HG02588 (cell line): ENCODE measurements at regions not wholly inside any gene's neighbourhood (a gene's known extent, or its start where the extent isn't known, plus 50 kb on each side); places are given as distances from the start of the nearest gene placed in this dataset.
"Not testable (repeated sequence)": the region's sequence is repeated elsewhere in the genome, so short reads cannot be mapped to it uniquely, and the experiment has no call there.

Experiments
- ATAC-seq: cut with Tn5 transposase; IDR thresholded peaks from one replicate; pipeline ENCODE4 v1.9.1; 2021; ENCODE audit warnings: mild to moderate bottlenecking, moderate library complexity; ENCODE audit not compliant: unreplicated experiment

- no peak for ATAC-seq
Measured at GRCh38 chr14:71165121-71166031, 258.1 kb downstream of the PCNX1 start.

DNA sequence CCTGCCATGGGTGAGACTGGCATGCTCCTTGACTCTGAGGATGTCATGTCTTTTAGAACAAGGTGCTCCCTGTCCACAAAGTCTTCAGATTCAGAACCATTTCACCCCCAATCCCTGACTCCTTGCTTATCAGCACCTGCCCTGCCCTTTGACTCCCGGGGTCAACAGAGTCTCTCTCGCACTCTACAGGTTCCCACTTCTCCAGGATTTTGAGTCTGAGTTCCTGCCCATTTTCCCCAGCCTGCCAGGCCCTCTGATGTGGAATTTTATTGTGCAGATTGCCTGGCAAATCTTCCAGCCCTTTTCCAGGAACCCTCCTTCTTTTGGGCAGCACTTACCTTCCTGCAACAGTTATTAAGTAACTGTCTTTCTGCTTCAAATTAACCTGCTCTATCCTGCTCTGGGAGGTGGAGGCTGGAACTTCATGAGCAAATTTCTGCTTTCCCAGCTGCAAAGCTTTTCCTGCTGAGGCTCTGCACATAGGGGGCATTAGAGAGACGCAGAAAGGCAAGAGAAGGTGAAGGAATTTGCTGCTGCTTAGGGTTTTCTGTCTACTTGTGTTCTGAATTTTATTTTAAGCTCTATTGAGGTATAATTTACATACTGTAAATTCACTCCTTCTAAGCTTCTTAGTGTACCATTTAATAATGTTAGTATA, 259.1 kb downstream of the PCNX1 start:
- no peak for ATAC-seq

DNA sequence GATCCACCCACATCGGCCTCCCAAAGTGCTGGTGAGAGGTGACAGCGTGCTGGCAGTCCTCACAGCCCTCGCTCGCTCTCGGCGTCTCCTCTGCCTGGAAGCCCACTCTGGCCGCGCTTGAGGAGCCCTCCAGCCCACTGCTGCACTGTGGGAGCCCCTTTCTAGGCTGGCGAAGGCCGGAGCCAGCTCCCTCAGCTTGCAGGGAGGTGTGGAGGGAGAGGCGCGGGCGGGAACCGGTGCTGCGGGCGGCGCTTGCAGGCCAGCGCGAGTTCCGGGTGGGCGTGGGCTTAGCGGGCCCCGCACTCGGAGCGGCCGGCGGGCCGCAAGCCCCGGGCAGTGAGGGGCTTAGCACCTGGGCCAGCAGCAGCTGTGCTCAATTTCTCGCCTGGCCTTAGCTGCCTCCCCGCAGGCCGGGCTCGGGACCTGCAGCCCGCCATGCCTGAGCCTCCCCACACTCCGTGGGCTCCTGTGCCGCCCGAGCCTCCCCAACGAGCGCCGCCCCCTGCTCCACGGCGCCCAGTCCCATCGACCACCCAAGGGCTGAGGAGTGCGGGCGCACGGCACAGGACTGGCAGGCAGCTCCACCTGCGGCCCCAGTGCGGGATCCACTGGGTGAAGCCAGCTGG, 260.2 kb downstream of the PCNX1 start:
- ATAC-seq = not testable (repeated sequence)

DNA sequence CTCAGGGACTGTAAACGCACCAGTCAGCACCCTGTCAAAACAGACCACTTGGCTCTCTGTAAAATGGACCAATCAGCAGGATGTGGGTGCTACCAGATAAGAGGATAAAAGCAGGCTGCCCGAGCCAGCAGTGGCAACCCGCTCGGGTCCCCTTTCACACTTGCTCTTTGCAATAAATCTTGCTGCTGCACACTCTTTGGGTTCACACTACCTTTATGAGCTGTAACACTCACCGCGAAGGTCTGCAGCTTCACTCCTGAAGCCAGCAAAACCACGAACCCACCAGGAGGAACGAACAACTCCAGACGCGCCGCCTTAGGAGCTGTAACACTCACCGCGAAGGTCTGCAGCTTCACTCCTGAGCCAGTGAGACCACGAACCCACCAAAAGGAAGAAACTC, 260.9 kb downstream of the PCNX1 start:
- not testable (repeated sequence) for ATAC-seq

- no peak for ATAC-seq
Measured at GRCh38 chr14:71168564-71169427, 261.5 kb downstream of the PCNX1 start.

GRCh38 chr14:71169861-71170260, 262.6 kb downstream of the PCNX1 start:
- no peak for ATAC-seq

DNA sequence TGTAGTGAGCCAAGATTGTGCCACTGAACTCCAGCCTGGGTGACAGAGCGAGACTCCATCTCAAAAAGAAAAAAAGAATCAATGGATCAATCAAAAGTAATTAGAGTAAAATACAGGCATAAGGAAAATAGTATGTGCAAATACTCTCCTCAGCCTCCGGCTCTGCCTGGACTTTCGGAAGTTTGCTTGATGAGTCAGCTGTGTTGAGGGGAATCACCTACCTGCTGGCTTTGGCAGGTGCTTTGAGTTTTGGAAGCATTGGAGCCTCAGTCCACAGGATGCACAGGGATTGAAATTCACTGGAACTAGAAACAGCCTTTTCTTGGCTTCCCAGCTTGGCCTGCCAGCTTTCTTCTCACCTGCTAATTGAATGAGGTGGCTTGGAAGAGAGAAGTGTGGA, 268.2 kb downstream of the PCNX1 start:
- ATAC-seq = no peak

GRCh38 chr14:71179066-71179465, 271.8 kb downstream of the PCNX1 start:
- no peak for ATAC-seq

GRCh38 chr14:71180397-71180796, 273.1 kb downstream of the PCNX1 start:
- ATAC-seq = no peak

GRCh38 chr14:71181215-71182003, 274.1 kb downstream of the PCNX1 start:
- no peak for ATAC-seq

- no peak for ATAC-seq
Measured at GRCh38 chr14:71183876-71184689, 276.8 kb downstream of the PCNX1 start.

DNA sequence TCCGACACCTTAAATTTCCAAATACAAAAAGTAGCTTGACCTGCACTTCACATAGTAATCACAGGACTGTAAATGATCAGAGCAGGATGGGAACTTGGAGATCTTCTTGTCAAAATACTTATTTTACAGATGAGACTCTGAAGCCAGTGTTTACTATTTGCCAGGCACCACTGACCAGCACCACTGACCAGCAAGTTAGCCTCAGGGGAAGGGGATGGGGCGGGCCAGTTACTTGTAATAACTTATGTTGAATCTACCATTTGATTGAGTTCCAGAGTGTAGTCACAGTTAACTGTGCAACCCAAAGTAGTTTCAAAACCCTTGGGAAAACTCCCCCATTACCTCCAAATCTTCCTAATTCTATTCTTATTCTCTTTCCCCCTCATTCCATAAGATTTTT, 278.4 kb downstream of the PCNX1 start:
- ATAC-seq = no peak

GRCh38 chr14:71187633-71188356, 280.5 kb downstream of the PCNX1 start:
- no peak for ATAC-seq

DNA sequence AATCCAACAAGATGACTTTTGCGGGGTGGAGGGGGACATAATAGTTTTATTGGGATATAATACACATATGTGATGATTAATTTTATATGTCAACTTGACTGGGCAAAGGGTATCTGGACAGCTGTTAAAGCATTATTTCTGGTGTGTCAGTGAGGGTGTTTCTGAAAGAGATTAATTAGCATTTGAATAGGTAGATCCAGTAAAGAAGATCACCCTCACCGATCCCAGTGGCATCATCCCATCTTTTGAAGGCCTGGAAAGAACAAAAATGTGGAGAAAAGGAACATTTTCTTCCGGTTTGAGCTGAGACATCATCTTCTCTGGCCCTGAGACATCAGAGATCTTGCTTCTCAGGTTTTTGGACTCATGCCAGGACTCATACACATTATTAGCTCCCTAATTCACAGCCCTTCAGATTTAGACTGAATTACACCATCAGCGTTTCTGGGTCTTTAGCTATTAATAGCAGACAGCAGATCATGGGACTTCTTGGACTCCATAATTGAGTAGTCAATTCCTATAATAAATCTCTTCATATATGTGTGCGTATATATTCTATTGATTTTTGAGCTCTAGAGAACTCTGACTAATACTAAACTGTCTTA, 283.6 kb downstream of the PCNX1 start:
- no peak for ATAC-seq

DNA sequence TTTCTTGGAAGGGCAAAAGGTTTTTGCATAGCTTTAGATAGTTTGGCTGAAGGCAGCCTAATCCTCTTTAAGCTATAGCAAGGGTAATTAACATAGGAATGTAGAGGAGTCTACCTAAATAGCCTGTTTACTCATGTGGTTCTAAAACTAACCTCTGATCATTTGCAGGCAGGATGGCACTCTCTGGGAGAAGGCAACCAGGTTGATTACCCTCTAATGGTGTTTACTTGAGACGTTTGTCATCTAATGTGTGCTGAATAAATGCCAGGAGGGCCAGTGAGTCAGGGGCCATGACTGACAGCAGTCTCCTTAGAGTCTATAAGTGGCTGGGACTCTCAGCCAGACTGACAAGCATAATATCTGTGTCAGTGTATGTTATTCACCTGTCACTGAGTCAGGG, 286.4 kb downstream of the PCNX1 start:
- ATAC-seq = no peak

DNA sequence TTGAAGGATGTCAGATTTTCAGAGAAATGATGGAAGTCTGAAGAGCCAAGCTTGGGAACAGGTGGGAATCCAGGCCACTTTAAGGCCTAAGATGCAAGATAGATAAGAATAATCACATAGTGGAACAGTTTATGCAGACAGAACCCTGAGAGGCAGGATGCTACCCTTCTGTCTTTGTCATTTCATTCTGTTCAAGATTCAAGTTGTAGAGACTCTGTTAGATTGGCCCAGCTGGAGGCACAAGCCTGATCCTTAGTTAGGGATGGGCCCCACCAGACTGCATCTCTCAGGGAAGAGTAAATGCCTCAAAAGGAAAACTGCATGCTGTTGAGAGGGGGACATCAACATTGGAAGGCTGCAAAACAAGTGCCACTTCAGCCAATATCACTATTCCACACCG, 287.0 kb downstream of the PCNX1 start:
- ATAC-seq = no peak

- ATAC-seq = no peak
Measured at GRCh38 chr14:71196921-71197320, 289.7 kb downstream of the PCNX1 start.

GRCh38 chr14:71198687-71199086, 291.4 kb downstream of the PCNX1 start:
- no peak for ATAC-seq
